Effector memory CD4-positive, alpha-beta T cell (primary cell): ENCODE measurements at regions not wholly inside any gene's neighbourhood (a gene's known extent, or its start where the extent isn't known, plus 50 kb on each side); places are given as distances from the start of the nearest gene placed in this dataset.
"Not testable (repeated sequence)": the region's sequence is repeated elsewhere in the genome, so short reads cannot be mapped to it uniquely, and the experiment has no call there.

Experiments used
- DNase-seq, 3 donors: peaks; one replicate each; pipeline ENCODE4 v3.0.0-alpha.2; 2020
- H3K27ac ChIP-seq: 2 replicates; pipeline ENCODE4 v1.7.0; 2013; ENCODE audit warnings: mild to moderate bottlenecking, low read length, moderate library complexity; ENCODE audit not compliant: insufficient read depth, poor library complexity, severe bottlenecking
- H3K27me3 ChIP-seq: replicated peaks from 2 replicates; pipeline ENCODE4 v1.7.0; 2013; ENCODE audit warnings: mild to moderate bottlenecking, low read length; ENCODE audit not compliant: insufficient read depth, control insufficient read depth, poor library complexity, severe bottlenecking
- H3K36me3 ChIP-seq: 2 replicates; pipeline ENCODE4 v1.7.0; 2013; ENCODE audit warnings: mild to moderate bottlenecking, low read length, moderate library complexity; ENCODE audit not compliant: control insufficient read depth, insufficient read depth
- H3K4me1 ChIP-seq: 2 replicates; pipeline ENCODE4 v1.7.0; 2013; ENCODE audit warnings: low read length, mild to moderate bottlenecking; ENCODE audit not compliant: control insufficient read depth, insufficient read depth, poor library complexity, severe bottlenecking
- H3K4me3 ChIP-seq: 2 replicates; pipeline ENCODE4 v1.7.0; 2013; ENCODE audit warnings: low read length, low read depth, mild to moderate bottlenecking; ENCODE audit not compliant: insufficient read depth, poor library complexity, severe bottlenecking
- H3K9me3 ChIP-seq: 2 replicates; pipeline ENCODE4 v1.7.0; 2013; ENCODE audit warnings: mild to moderate bottlenecking, low read length, moderate library complexity; ENCODE audit not compliant: control insufficient read depth

DNA sequence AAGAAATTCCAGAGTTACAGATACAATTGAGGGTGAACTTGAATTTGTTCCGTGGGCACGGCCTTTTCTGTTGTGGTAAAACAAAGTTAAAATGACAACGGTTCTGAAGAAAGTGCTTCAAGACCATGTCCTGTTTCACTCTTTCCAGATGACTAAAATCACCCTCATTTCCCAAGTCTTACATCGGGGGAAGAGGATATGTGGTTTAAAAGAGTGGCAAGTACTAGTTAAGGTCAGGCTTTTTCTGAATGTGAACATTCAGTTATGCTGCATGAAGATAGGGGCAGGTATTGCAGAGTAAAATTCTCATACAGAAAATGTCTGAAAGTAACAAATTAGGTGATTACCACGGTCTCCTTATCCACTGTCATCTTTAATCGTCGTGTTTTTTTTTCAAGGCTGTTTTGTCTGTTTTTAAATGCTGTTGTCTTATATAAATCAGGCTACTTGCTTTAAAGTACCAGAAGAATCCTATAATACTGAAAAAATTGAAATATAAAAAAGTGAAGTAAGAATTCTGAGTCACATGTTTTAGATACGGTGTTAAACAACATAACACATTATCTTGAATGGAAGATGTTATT, 236.6 kb upstream of the PLGLB2 start:
- not testable (repeated sequence) for DNase-seq, H3K27ac ChIP-seq, H3K4me1 ChIP-seq

DNA sequence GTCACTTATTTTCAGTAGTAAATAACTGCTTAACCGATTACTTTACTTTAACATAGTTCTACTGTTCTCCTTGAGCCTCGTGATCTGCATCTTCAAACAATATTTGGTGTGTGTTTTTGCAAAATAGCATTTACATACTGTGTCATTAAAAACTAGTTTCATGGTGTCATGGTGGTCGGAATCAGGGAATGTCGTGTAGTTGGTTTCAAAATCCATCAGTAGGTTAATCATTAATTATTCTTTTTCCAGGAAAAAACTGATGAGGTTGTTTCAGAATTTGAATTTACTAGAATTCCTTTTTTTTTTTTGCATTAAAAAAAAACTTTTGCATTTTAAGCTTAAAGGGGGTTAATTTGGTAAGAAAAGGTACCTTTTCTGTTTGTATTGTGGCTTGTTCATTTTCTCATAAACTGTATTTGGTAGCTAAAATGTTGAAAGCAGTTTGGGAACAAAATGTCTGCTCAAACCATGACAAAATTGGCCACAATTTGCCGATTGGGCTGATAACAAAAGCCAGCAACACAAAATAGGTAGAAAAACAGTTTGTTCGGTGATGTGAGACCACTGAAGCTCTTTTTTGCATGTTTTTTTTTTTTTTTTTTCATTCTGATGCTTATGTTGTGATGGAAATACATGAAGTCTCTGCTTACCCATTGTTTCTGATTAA, 234.9 kb upstream of the PLGLB2 start:
- H3K4me1 ChIP-seq, H3K27me3 ChIP-seq, H3K4me3 ChIP-seq, H3K36me3 ChIP-seq, H3K27ac ChIP-seq, DNase-seq, H3K9me3 ChIP-seq: not testable (repeated sequence)

More for the DNA sequence above, 236.6 kb upstream of the PLGLB2 start:
- not testable (repeated sequence) for H3K9me3 ChIP-seq, H3K4me3 ChIP-seq, H3K36me3 ChIP-seq, H3K27me3 ChIP-seq

DNA sequence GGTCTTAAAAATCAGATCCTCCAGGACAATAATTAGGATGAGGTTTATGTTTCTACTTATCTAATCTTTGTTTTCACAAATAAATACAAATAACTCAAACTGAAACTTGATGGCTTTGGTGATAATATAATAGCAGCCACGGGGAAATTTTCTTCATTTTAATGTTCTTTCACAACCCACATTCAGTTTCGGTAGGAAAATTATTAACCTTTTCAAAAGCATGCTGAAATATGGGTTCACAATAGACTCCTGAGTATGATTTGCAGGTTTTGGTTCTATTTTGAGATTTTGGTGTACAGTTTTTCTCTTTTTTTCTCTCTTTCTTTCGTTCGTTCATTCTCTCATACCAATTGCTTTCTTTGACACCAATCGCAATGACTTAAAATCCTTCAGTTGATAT, 233.9 kb upstream of the PLGLB2 start:
- H3K36me3 ChIP-seq, H3K9me3 ChIP-seq, H3K27me3 ChIP-seq, DNase-seq, H3K27ac ChIP-seq, H3K4me3 ChIP-seq, H3K4me1 ChIP-seq: not testable (repeated sequence)

DNA sequence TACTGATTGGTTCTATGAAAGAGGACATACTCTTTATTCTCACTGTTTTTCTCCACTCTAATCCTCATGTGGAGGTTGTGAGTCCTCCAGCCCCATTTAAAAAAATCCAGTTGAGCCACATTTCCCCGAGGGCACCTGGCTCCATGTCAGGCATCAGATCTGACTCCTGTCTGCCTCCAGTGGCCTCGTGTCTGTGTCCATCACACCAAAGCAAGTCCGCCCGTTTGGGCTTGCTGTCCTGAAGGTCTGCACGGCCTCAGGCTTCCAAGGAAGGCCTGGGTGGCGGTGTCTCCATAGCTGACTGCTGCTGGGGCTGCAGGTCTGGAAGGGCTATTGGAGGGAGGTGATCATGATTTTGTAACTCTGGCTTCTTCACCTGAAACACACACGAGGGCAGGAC, 233.4 kb upstream of the PLGLB2 start:
- H3K4me1 ChIP-seq, H3K36me3 ChIP-seq: not testable (repeated sequence)

DNA sequence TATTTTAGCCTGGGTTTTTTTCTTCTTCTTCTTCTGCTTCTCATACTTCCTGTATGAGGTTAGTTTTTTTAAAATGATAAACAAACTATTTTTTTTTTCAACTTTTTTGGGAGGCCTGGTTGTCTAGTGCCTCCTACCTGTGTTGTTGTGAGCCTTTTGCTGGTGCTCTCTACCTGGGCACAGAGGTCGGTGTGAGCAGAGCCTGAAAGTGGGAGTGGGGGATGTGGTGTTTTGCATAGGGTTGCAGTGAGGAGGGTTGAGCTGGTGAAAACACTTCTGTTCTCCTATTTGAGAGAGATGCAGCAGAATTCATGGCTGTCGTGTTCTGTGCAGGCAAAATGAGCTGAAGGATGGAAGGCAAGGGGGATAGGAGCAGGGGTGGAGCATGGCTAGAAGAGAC, 232.7 kb upstream of the PLGLB2 start:
- DNase-seq, H3K27me3 ChIP-seq, H3K9me3 ChIP-seq, H3K4me1 ChIP-seq, H3K36me3 ChIP-seq, H3K4me3 ChIP-seq, H3K27ac ChIP-seq: not testable (repeated sequence)

More for the DNA sequence above, 233.4 kb upstream of the PLGLB2 start:
- not testable (repeated sequence) for H3K9me3 ChIP-seq, H3K4me3 ChIP-seq, H3K27me3 ChIP-seq, H3K27ac ChIP-seq, DNase-seq

DNA sequence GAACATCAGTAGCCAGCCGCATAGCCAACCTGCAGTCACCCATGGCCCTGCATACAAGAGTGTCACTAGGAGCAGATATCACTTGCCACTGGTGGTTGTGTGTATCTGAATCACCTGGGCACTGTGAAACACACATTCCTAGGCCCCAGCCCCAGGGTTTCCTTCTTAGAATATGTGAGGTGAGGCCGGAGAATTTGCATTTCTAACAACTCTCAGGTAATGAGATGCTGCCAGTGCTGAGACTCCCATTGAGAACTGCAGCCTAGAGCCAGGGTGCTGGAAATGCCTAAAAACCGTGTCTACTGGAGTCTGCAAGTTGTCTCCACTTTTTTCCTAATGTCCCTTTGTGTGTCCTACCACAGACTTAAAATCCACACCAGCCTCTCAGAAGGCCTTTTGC, 232.0 kb upstream of the PLGLB2 start:
- H3K4me1 ChIP-seq, H3K27me3 ChIP-seq, H3K9me3 ChIP-seq, H3K4me3 ChIP-seq, H3K36me3 ChIP-seq, H3K27ac ChIP-seq, DNase-seq: not testable (repeated sequence)

DNA sequence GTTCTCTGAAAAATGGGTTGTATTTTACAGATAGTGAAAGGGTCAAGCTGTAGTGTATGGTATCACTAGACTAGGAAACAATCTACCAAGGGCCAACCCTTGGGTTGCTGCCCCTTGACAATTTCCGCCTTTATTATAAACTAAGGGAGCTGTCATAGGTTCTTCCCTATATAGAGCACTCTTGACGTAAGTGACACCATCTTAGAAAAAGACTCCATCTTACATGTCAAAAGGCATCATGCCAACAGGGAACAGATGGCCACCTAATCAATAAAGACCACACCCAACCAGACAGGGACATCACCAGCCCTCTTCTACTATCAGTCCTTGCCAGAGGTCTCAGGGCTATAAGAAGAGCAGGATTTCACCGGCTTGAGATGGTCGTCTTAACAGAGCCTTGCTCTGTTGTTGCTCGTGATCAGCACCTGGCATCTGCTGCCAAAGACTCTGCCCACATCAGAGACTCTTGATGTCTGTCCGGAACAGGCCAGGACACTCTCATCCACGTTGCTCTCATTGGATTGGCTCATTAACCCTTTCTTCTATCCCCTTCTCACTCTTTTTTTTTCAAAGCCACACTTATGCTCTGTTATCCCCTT, 231.4 kb upstream of the PLGLB2 start:
- not testable (repeated sequence) for H3K27ac ChIP-seq, H3K4me1 ChIP-seq, H3K9me3 ChIP-seq, DNase-seq, H3K4me3 ChIP-seq, H3K36me3 ChIP-seq, H3K27me3 ChIP-seq

DNA sequence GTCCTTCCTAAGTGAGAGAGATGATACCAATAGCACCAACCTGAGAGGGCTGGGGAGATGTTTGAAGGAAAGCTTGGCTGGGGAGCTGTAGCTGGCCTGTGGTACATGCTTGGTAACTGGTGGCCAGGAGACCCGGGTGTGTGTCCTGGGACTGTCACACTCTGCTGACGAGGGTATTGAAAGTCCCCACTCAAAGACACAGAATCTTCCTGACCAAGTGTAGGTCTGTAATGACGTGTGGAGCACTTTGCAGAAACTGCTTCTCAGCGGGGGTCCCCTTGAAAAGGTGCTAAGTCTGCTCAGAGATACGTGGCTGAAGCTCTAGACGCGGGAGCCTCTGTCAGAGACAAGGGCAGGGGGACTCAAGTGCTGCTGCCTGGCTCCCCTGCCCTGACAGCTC, 230.4 kb upstream of the PLGLB2 start:
- H3K9me3 ChIP-seq, H3K36me3 ChIP-seq, H3K4me3 ChIP-seq, H3K27ac ChIP-seq, H3K4me1 ChIP-seq, DNase-seq, H3K27me3 ChIP-seq: not testable (repeated sequence)

DNA sequence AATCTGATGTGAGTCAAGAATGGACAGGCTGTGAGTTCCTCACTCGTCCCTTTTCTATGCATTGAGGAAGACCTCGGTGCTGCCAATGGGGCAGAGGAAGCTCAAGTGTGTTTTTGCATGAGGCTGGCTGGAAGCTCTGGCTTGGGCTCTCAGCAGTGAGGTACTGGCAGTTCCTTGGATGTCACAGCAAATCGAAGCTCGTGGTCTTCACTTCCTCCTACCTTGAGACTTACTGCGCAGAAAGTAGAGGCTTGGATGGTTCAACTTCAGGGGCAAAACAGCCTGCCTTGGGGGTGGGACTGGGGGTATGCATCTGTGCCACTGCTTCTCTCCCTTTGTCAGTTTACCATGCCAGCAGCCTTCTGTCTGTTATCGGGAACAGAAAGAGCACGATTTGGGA, 229.8 kb upstream of the PLGLB2 start:
- not testable (repeated sequence) for H3K27ac ChIP-seq, H3K4me3 ChIP-seq

DNA sequence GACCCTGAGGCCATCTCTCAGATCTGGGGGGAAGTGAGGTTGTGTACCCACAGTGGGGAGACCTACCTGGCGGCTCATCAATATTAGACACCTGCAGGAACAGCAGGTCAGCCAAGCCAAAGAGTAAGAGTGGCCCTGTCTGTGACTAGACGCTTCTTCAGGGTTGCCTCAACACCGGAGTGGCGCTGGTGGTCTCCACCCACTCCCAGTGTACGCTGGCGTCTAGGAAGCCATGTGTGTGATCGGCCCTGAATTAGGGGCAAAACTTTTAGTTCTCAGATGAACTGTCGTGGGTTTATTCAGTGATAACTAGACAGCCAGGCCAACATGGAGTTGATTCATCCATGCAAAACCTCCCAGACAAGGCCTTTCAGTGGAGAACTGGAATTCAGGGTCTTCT, 229.3 kb upstream of the PLGLB2 start:
- not testable (repeated sequence) for H3K4me1 ChIP-seq, H3K9me3 ChIP-seq

More for the DNA sequence above, 229.8 kb upstream of the PLGLB2 start:
- H3K27me3 ChIP-seq, H3K36me3 ChIP-seq, H3K4me1 ChIP-seq, H3K9me3 ChIP-seq, DNase-seq: not testable (repeated sequence)

More for the DNA sequence above, 229.3 kb upstream of the PLGLB2 start:
- DNase-seq, H3K27me3 ChIP-seq, H3K27ac ChIP-seq, H3K36me3 ChIP-seq, H3K4me3 ChIP-seq: not testable (repeated sequence)
